ENCODE measurements at regions not wholly inside any gene's neighbourhood (a gene's known extent, or its start where the extent isn't known, plus 50 kb on each side); places are given as distances from the start of the nearest gene placed in this dataset.

DNA sequence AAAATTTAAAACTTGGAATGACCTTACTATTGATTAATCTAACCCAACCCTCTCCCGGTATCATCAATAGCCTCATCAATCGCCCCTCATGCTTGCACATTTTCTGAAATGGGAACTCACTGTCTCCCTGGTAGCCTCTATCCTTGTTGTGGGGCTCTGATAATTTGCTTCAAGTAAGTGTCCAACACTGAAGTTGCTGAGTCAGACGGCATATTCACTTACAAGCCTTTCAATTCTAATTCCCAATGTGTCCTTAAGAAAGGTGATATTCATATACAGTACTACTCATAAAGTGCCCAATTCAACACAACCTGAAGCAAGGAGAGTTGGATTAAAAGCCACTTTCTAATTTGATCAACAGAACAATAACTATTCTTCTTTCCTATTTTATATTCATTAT, 1146.1 kb upstream of the TMEM132C start:
- H3K27ac Mint-ChIP-seq, result no peak overlapping the region
- H3K4me1 Mint-ChIP-seq (ENCODE audit: low read depth), result no peaks in the 10 kb centered on the region
- H3K4me3 Mint-ChIP-seq (ENCODE audit: low read depth), result no peak overlapping the region
- H3K27me3 Mint-ChIP-seq, result no peaks in the 10 kb centered on the region
- TF ChIP-seq, protein P1, sequence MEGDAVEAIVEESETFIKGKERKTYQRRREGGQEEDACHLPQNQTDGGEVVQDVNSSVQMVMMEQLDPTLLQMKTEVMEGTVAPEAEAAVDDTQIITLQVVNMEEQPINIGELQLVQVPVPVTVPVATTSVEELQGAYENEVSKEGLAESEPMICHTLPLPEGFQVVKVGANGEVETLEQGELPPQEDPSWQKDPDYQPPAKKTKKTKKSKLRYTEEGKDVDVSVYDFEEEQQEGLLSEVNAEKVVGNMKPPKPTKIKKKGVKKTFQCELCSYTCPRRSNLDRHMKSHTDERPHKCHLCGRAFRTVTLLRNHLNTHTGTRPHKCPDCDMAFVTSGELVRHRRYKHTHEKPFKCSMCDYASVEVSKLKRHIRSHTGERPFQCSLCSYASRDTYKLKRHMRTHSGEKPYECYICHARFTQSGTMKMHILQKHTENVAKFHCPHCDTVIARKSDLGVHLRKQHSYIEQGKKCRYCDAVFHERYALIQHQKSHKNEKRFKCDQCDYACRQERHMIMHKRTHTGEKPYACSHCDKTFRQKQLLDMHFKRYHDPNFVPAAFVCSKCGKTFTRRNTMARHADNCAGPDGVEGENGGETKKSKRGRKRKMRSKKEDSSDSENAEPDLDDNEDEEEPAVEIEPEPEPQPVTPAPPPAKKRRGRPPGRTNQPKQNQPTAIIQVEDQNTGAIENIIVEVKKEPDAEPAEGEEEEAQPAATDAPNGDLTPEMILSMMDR (IDR thresholded peaks at IDR 0.05; ENCODE audit: unreplicated experiment), result no peak
- peaks cover 5% of the 10 kb centered on the region for H3K9me3 Mint-ChIP-seq (ENCODE audit: low read depth)
- H3K36me3 Mint-ChIP-seq (ENCODE audit: insufficient read depth), result no peaks in the 10 kb centered on the region
- DNase-seq (ENCODE audit: low spot score, unreplicated experiment), result no peak

DNA sequence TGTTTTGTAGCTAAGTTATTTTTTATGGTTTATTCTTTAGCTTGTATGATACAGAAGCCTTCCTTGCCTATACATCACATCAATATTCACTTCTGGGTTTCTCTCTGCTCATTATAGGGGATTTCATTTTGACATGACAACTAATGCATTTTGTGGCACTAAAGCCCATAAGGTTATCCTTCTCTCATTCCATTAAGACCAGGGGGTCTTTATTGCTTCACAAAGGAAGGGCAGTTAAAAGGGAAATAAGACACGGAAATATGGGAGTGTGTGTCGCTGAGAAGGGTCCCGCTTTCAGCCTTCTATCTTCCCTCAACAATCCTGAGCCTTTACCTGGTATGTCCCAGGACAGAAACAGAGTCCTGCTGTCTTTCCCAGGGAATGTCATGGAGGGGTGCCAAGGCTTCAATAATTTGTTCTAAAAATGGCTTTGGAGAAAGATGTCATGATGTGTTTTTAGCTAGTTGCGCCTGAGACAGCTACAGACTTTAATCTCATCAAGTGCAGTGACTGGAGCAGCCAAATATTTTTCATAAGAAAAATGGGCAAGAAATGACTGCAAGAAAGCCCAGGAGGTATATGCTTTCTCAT, 1145.4 kb upstream of the TMEM132C start:
- TF ChIP-seq, protein P1 (IDR thresholded peaks at IDR 0.05; ENCODE audit: unreplicated experiment), result no peak
- Mint-ChIP-seq H3K27ac (no peak overlapping the region), H3K4me1 (ENCODE audit: low read depth) (no peaks in the 10 kb centered on the region), H3K9me3 (ENCODE audit: low read depth) (peaks cover 5% of the 10 kb centered on the region), H3K36me3 (ENCODE audit: insufficient read depth) (no peaks in the 10 kb centered on the region), H3K4me3 (ENCODE audit: low read depth) (no peak overlapping the region), H3K27me3 (no peaks in the 10 kb centered on the region)
- DNase-seq (ENCODE audit: low spot score, unreplicated experiment), result no peak

DNA sequence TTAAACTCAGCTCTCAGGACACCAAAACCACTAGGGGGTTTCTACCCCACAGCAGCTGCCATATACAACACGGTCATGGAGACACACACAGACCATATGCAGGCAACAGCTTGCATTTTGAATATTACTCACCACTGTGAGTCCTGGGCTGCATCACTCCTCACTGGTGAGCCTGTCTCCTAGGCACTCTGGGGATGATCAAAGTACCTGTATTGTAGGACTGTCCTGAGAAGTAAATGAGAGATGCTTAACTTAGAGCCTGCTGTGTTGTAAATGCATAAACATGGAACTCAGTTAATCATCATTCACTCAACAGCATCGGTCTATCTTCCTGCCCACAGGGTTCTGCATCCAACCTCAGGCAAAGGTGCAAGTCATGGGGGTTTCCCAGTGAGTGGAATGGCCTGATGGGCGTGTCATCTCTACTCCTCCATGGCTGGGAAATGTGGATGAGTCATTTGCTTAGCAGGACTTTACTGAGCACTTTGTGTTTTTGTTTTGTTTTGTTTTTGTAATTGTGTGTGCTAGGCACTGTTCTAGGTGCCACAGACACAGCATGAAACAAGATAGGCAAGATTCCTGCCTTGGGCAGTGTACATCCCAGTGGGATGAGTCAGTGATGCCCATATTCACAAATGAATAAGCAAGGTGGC, 1141.2 kb upstream of the TMEM132C start:
- no peaks in the 10 kb centered on the region for H3K4me1 Mint-ChIP-seq (ENCODE audit: low read depth)
- no peak for DNase-seq (ENCODE audit: low spot score, unreplicated experiment)
- TF ChIP-seq, protein P1 (IDR thresholded peaks at IDR 0.05; ENCODE audit: unreplicated experiment), result no peak
- no peak overlapping the region for H3K27ac Mint-ChIP-seq
- no peaks in the 10 kb centered on the region for H3K36me3 Mint-ChIP-seq (ENCODE audit: insufficient read depth)
- no peak overlapping the region for H3K4me3 Mint-ChIP-seq (ENCODE audit: low read depth)
- no peaks in the 10 kb centered on the region for H3K9me3 Mint-ChIP-seq (ENCODE audit: low read depth)
- H3K27me3 Mint-ChIP-seq, result no peaks in the 10 kb centered on the region

DNA sequence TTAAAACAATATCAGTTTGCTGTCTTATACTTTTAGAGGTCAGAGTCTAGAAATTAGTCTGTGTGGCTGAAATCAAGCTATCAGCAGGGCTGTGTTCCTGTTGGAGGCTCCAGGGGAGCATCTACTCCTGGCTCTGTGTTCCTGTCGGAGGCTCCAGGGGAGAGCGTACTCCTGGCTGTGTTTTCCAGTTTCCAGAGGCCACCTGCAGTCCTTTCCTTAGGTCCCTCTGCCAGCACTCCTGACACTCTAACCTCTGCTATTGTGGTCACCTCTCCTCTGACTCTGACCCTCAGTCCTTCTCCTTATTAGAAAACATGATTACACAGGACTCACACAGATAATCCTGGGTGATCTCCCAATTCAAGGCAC, 1140.7 kb upstream of the TMEM132C start:
- H3K27ac Mint-ChIP-seq, result no peak overlapping the region
- no peak overlapping the region for H3K4me3 Mint-ChIP-seq (ENCODE audit: low read depth)
- H3K9me3 Mint-ChIP-seq (ENCODE audit: low read depth), result no peaks in the 10 kb centered on the region
- TF ChIP-seq, protein P1 (IDR thresholded peaks at IDR 0.05; ENCODE audit: unreplicated experiment), result no peak
- H3K27me3 Mint-ChIP-seq, result no peaks in the 10 kb centered on the region
- H3K4me1 Mint-ChIP-seq (ENCODE audit: low read depth), result no peaks in the 10 kb centered on the region
- no peaks in the 10 kb centered on the region for H3K36me3 Mint-ChIP-seq (ENCODE audit: insufficient read depth)
- no peak for DNase-seq (ENCODE audit: low spot score, unreplicated experiment)

DNA sequence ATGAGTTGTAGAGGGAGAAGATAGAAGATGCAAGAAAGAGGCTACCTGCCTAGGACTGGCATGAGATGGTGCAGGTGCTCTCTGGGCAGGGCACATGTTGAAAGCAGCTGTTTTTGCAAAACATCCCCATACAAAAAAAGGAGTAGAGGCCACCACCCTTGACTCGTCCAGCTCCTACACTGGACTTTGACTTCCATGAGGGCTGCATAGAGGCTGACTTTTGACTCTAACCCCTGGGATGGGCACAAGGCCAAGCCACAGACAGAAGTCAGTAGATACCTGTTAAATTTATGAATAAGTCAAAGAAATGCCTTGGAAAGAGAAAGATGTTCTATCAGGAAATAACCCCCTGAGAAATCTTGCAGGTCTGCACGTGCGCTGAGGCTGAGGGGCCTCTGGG, 1139.1 kb upstream of the TMEM132C start:
- no peak overlapping the region for H3K27ac Mint-ChIP-seq
- no peak overlapping the region for H3K4me3 Mint-ChIP-seq (ENCODE audit: low read depth)
- no peaks in the 10 kb centered on the region for H3K4me1 Mint-ChIP-seq (ENCODE audit: low read depth)
- DNase-seq (ENCODE audit: low spot score, unreplicated experiment), result no peak
- H3K9me3 Mint-ChIP-seq (ENCODE audit: low read depth), result no peaks in the 10 kb centered on the region
- no peaks in the 10 kb centered on the region for H3K27me3 Mint-ChIP-seq
- TF ChIP-seq, protein P1 (IDR thresholded peaks at IDR 0.05; ENCODE audit: unreplicated experiment), result no peak
- H3K36me3 Mint-ChIP-seq (ENCODE audit: insufficient read depth), result no peaks in the 10 kb centered on the region

Measured in progenitor cell of endocrine pancreas (in vitro differentiated cells).